ENCODE measurements at regions not wholly inside any gene's neighbourhood (a gene's known extent, or its start where the extent isn't known, plus 50 kb on each side); places are given as distances from the start of the nearest gene placed in this dataset.
"Not testable (repeated sequence)": the region's sequence is repeated elsewhere in the genome, so short reads cannot be mapped to it uniquely, and the experiment has no call there.

GRCh38 chr12:131229426-131230339 lies 276.0 kb downstream of the ADGRD1 start:
- DNase-seq: no peak

GRCh38 chr12:131230340-131231031 lies 276.8 kb downstream of the ADGRD1 start:
- no peak for DNase-seq

GRCh38 chr12:131231032-131231980 lies 277.6 kb downstream of the ADGRD1 start:
- no peak for DNase-seq

GRCh38 chr12:131232036-131232435 lies 278.3 kb downstream of the ADGRD1 start:
- DNase-seq: no peak

- DNase-seq: not testable (repeated sequence)
These were observed 279.2 kb downstream of the ADGRD1 start for GRCh38 chr12:131232872-131233271.

GRCh38 chr12:131233850-131234789 lies 280.4 kb downstream of the ADGRD1 start:
- not testable (repeated sequence) for DNase-seq

- not testable (repeated sequence) for DNase-seq
These were observed 281.1 kb downstream of the ADGRD1 start for GRCh38 chr12:131234841-131235271.

GRCh38 chr12:131235871-131236271 lies 282.2 kb downstream of the ADGRD1 start:
- no peak for DNase-seq

- no peak for DNase-seq
These were observed 285.8 kb downstream of the ADGRD1 start for GRCh38 chr12:131239384-131240094.

- no peak for DNase-seq
These were observed 287.8 kb downstream of the ADGRD1 start for GRCh38 chr12:131241517-131241916.

- no peak for DNase-seq
These were observed 289.2 kb downstream of the ADGRD1 start for GRCh38 chr12:131242741-131243496.

GRCh38 chr12:131244157-131244688 lies 290.5 kb downstream of the ADGRD1 start:
- not testable (repeated sequence) for DNase-seq

- DNase-seq: not testable (repeated sequence)
These were observed 291.5 kb downstream of the ADGRD1 start for GRCh38 chr12:131245161-131245560.

GRCh38 chr12:131245564-131246355 lies 292.1 kb downstream of the ADGRD1 start:
- no peak for DNase-seq

GRCh38 chr12:131247026-131247725 lies 293.5 kb downstream of the ADGRD1 start:
- not testable (repeated sequence) for DNase-seq

- not testable (repeated sequence) for DNase-seq
These were observed 294.2 kb downstream of the ADGRD1 start for GRCh38 chr12:131247875-131248274.

- DNase-seq: no peak
These were observed 295.7 kb downstream of the ADGRD1 start for GRCh38 chr12:131249246-131250027.

Measured in hindlimb muscle (tissue), 1 donor.